ENCODE measurements at regions not wholly inside any gene's neighbourhood (a gene's known extent, or its start where the extent isn't known, plus 50 kb on each side); places are given as distances from the start of the nearest gene placed in this dataset.

GRCh38 chr6:14874975-14875480 lies 370.8 kb upstream of the JARID2 start:
- Histone ChIP-seq H3K27ac (replicated peaks) (no peak overlapping the region), H3K27me3 (ENCODE audit: insufficient read depth, poor library complexity, severe bottlenecking) (no peaks in the 10 kb centered on the region), H3K4me3 (replicated peaks; ENCODE audit: insufficient read depth, low read length) (no peak overlapping the region)
- DNase-seq (ENCODE audit: low read depth in 1 of 2, low spot score in 1 of 2): no peak
- TF ChIP-seq POLR2AphosphoS5 (IDR thresholded peaks at IDR 0.05; ENCODE audit: low read depth): no peak
- TF ChIP-seq, protein P1, sequence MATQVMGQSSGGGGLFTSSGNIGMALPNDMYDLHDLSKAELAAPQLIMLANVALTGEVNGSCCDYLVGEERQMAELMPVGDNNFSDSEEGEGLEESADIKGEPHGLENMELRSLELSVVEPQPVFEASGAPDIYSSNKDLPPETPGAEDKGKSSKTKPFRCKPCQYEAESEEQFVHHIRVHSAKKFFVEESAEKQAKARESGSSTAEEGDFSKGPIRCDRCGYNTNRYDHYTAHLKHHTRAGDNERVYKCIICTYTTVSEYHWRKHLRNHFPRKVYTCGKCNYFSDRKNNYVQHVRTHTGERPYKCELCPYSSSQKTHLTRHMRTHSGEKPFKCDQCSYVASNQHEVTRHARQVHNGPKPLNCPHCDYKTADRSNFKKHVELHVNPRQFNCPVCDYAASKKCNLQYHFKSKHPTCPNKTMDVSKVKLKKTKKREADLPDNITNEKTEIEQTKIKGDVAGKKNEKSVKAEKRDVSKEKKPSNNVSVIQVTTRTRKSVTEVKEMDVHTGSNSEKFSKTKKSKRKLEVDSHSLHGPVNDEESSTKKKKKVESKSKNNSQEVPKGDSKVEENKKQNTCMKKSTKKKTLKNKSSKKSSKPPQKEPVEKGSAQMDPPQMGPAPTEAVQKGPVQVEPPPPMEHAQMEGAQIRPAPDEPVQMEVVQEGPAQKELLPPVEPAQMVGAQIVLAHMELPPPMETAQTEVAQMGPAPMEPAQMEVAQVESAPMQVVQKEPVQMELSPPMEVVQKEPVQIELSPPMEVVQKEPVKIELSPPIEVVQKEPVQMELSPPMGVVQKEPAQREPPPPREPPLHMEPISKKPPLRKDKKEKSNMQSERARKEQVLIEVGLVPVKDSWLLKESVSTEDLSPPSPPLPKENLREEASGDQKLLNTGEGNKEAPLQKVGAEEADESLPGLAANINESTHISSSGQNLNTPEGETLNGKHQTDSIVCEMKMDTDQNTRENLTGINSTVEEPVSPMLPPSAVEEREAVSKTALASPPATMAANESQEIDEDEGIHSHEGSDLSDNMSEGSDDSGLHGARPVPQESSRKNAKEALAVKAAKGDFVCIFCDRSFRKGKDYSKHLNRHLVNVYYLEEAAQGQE (IDR thresholded peaks at IDR 0.05; ENCODE audit: insufficient replicate concordance, low read depth): no peak
- TF ChIP-seq, protein P2, sequence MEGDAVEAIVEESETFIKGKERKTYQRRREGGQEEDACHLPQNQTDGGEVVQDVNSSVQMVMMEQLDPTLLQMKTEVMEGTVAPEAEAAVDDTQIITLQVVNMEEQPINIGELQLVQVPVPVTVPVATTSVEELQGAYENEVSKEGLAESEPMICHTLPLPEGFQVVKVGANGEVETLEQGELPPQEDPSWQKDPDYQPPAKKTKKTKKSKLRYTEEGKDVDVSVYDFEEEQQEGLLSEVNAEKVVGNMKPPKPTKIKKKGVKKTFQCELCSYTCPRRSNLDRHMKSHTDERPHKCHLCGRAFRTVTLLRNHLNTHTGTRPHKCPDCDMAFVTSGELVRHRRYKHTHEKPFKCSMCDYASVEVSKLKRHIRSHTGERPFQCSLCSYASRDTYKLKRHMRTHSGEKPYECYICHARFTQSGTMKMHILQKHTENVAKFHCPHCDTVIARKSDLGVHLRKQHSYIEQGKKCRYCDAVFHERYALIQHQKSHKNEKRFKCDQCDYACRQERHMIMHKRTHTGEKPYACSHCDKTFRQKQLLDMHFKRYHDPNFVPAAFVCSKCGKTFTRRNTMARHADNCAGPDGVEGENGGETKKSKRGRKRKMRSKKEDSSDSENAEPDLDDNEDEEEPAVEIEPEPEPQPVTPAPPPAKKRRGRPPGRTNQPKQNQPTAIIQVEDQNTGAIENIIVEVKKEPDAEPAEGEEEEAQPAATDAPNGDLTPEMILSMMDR (IDR thresholded peaks at IDR 0.05; ENCODE audit: insufficient read depth, low read length): no peak
- TF ChIP-seq SPI1 (IDR thresholded peaks at IDR 0.05; ENCODE audit: borderline replicate concordance, low read depth): no peak

GRCh38 chr6:14875481-14876063 lies 370.3 kb upstream of the JARID2 start:
- Histone ChIP-seq H3K27ac (replicated peaks) (no peak overlapping the region), H3K4me3 (replicated peaks; ENCODE audit: insufficient read depth, low read length) (no peak overlapping the region), H3K27me3 (ENCODE audit: insufficient read depth, poor library complexity, severe bottlenecking) (no peaks in the 10 kb centered on the region)
- no peak for DNase-seq (ENCODE audit: low read depth in 1 of 2, low spot score in 1 of 2)
- TF ChIP-seq, protein P2 (IDR thresholded peaks at IDR 0.05; ENCODE audit: insufficient read depth, low read length): no peak

- Histone ChIP-seq H3K27me3 (ENCODE audit: insufficient read depth, poor library complexity, severe bottlenecking) (no peaks in the 10 kb centered on the region), H3K27ac (replicated peaks) (0 out of 2 replicates have a peak overlapping the region, but pooled peaks have one; percentile 4), H3K4me3 (replicated peaks; ENCODE audit: insufficient read depth, low read length) (no peak overlapping the region)
- TF ChIP-seq, protein P1 (IDR thresholded peaks at IDR 0.05; ENCODE audit: insufficient replicate concordance, low read depth): no peak
- no peak for TF ChIP-seq GABPA (IDR thresholded peaks at IDR 0.05; ENCODE audit: low read depth)
- no peak for TF ChIP-seq SPI1 (IDR thresholded peaks at IDR 0.05; ENCODE audit: borderline replicate concordance, low read depth)
- no peak for DNase-seq (ENCODE audit: low read depth in 1 of 2, low spot score in 1 of 2)
Observed at GRCh38 chr6:14876778-14877613, 368.9 kb upstream of the JARID2 start.

- TF ChIP-seq, protein P1 (IDR thresholded peaks at IDR 0.05; ENCODE audit: insufficient replicate concordance, low read depth): no peak
- no peak for TF ChIP-seq SPI1 (IDR thresholded peaks at IDR 0.05; ENCODE audit: borderline replicate concordance, low read depth)
- TF ChIP-seq, protein P2 (IDR thresholded peaks at IDR 0.05; ENCODE audit: insufficient read depth, low read length): no peak
- TF ChIP-seq GABPA (IDR thresholded peaks at IDR 0.05; ENCODE audit: low read depth): no peak
- no peak for TF ChIP-seq POLR2AphosphoS5 (IDR thresholded peaks at IDR 0.05; ENCODE audit: low read depth)
- no peak for DNase-seq (ENCODE audit: low read depth in 1 of 2, low spot score in 1 of 2)
- 0 out of 2 replicates have a peak overlapping the region, but pooled peaks have one; percentile 4 for H3K27ac ChIP-seq (replicated peaks)
- H3K4me3 ChIP-seq (replicated peaks; ENCODE audit: insufficient read depth, low read length): no peak overlapping the region
- H3K27me3 ChIP-seq (ENCODE audit: insufficient read depth, poor library complexity, severe bottlenecking): no peaks in the 10 kb centered on the region
Observed at GRCh38 chr6:14877758-14878157, 368.1 kb upstream of the JARID2 start.

Data from HL-60 (cell line).